ENCODE measurements at regions not wholly inside any gene's neighbourhood (a gene's known extent, or its start where the extent isn't known, plus 50 kb on each side); places are given as distances from the start of the nearest gene placed in this dataset.

DNA sequence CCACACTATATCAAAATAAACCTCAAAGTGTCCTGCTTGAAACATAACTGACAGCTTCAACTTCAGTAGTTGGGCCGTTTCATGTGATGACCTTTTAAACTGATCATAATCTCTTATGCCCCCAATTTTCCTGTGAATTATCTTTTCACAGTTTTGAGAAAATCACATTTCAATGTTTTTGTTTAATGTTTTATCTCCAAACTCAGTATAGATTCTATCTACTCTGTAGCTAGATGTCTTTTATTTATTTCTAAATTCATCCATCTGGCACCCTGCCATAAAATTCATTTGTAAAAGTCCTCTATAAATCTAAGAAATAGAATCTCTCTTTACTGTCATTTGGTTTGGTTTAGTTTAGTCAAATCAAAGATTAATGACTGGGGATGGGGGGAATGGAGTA lies 557.3 kb downstream of the ANKRD50 start:
- no peaks in the 10 kb centered on the region for H3K27me3 ChIP-seq (ENCODE audit: insufficient read depth, low read length)
- H3K4me3 ChIP-seq (ENCODE audit: insufficient read depth, low read depth, low read length) = no peak overlapping the region
- H3K9me3 Mint-ChIP-seq (ENCODE audit: unreplicated experiment) = peaks cover 2% of the 10 kb centered on the region
- peaks cover 12% of the 10 kb centered on the region for H3K4me1 Mint-ChIP-seq (ENCODE audit: low read depth, unreplicated experiment)
- FAIRE-seq = no peak
- H3K9ac ChIP-seq (ENCODE audit: low read length) = no peak overlapping the region
- H3K4me1 ChIP-seq (ENCODE audit: insufficient read depth, low read length) = no peaks in the 10 kb centered on the region
- H3K4me3 Mint-ChIP-seq (ENCODE audit: unreplicated experiment) = no peak overlapping the region
- no peak for DNase-seq (ENCODE audit: low read depth)
- H3K79me2 ChIP-seq (ENCODE audit: insufficient read depth, low read length) = no peaks in the 10 kb centered on the region
- no peak overlapping the region for H3K27ac Mint-ChIP-seq (ENCODE audit: unreplicated experiment)
- H3K27ac ChIP-seq (ENCODE audit: low read depth, low read length) = no peak overlapping the region
- no peak overlapping the region for H2AFZ ChIP-seq (ENCODE audit: low read depth, low read length)
- H3K36me3 Mint-ChIP-seq (ENCODE audit: low read depth, unreplicated experiment) = no peaks in the 10 kb centered on the region
- no peaks in the 10 kb centered on the region for H3K9me3 ChIP-seq (ENCODE audit: insufficient read depth, low read depth, low read length)
- no peaks in the 10 kb centered on the region for H4K20me1 ChIP-seq (ENCODE audit: insufficient read depth, low read length)
- no peaks in the 10 kb centered on the region for H3K36me3 ChIP-seq (ENCODE audit: insufficient read depth, low read length)
- no peaks in the 10 kb centered on the region for H3K27me3 Mint-ChIP-seq (ENCODE audit: low read depth, unreplicated experiment)
- H3K4me2 ChIP-seq (ENCODE audit: low read length) = no peak overlapping the region
- no peak for TF ChIP-seq EZH2 (IDR thresholded peaks at IDR 0.05; ENCODE audit: insufficient read depth, low read length)
- TF ChIP-seq, protein P1, sequence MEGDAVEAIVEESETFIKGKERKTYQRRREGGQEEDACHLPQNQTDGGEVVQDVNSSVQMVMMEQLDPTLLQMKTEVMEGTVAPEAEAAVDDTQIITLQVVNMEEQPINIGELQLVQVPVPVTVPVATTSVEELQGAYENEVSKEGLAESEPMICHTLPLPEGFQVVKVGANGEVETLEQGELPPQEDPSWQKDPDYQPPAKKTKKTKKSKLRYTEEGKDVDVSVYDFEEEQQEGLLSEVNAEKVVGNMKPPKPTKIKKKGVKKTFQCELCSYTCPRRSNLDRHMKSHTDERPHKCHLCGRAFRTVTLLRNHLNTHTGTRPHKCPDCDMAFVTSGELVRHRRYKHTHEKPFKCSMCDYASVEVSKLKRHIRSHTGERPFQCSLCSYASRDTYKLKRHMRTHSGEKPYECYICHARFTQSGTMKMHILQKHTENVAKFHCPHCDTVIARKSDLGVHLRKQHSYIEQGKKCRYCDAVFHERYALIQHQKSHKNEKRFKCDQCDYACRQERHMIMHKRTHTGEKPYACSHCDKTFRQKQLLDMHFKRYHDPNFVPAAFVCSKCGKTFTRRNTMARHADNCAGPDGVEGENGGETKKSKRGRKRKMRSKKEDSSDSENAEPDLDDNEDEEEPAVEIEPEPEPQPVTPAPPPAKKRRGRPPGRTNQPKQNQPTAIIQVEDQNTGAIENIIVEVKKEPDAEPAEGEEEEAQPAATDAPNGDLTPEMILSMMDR (IDR thresholded peaks at IDR 0.05; ENCODE audit: insufficient read depth, low read depth, low read length) = no peak

DNA sequence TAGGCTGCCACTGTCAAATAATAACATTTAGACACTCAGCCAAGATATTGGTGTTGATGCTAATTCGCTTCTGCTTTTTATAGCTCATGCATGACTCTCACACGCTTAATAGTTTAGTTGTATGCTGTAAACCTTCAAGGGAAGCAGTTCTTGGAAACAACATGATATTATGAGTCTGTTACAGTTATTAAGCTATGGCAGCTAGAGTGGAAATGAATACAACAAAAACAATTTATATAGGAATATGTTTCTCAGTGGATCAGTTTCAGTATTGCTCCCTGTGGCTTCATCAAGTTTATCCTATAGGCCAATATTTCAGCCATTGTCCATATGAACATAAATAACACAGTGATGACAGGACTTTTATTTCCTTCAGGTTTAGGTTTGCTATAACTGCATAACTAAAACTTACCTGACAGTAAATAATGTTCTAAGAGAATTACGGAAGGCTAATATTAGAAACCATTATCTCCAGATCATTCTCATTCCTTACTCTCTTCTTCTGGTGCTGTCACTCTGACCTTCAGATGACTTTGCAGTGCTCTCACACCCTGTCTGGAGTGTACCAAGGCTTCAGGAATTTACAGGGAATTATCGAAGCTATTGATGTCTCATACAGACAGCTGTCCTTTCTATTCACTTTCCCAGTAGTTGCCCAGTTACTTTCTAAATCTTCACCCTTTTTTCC lies 555.0 kb downstream of the ANKRD50 start:
- Mint-ChIP-seq H3K27me3 (ENCODE audit: low read depth, unreplicated experiment) (no peaks in the 10 kb centered on the region), H3K4me3 (ENCODE audit: unreplicated experiment) (no peak overlapping the region), H3K9me3 (ENCODE audit: unreplicated experiment) (no peaks in the 10 kb centered on the region), H3K4me1 (ENCODE audit: low read depth, unreplicated experiment) (peaks cover 9% of the 10 kb centered on the region), H3K36me3 (ENCODE audit: low read depth, unreplicated experiment) (no peaks in the 10 kb centered on the region), H3K27ac (ENCODE audit: unreplicated experiment) (no peak overlapping the region)
- no peak for FAIRE-seq
- DNase-seq (ENCODE audit: low read depth) = no peak
- H3K4me2 ChIP-seq (ENCODE audit: low read length) = no peak overlapping the region
- no peaks in the 10 kb centered on the region for H3K79me2 ChIP-seq (ENCODE audit: insufficient read depth, low read length)
- TF ChIP-seq, protein P1 (IDR thresholded peaks at IDR 0.05; ENCODE audit: insufficient read depth, low read depth, low read length) = no peak
- TF ChIP-seq EZH2 (IDR thresholded peaks at IDR 0.05; ENCODE audit: insufficient read depth, low read length) = no peak
- H3K4me3 ChIP-seq (ENCODE audit: insufficient read depth, low read depth, low read length) = no peak overlapping the region
- H3K27me3 ChIP-seq (ENCODE audit: insufficient read depth, low read length) = no peaks in the 10 kb centered on the region
- no peaks in the 10 kb centered on the region for H4K20me1 ChIP-seq (ENCODE audit: insufficient read depth, low read length)
- H3K27ac ChIP-seq (ENCODE audit: low read depth, low read length) = no peak overlapping the region
- H3K9me3 ChIP-seq (ENCODE audit: insufficient read depth, low read depth, low read length) = no peaks in the 10 kb centered on the region
- no peaks in the 10 kb centered on the region for H3K4me1 ChIP-seq (ENCODE audit: insufficient read depth, low read length)
- H3K9ac ChIP-seq (ENCODE audit: low read length) = no peak overlapping the region
- H2AFZ ChIP-seq (ENCODE audit: low read depth, low read length) = no peak overlapping the region
- no peaks in the 10 kb centered on the region for H3K36me3 ChIP-seq (ENCODE audit: insufficient read depth, low read length)

DNA sequence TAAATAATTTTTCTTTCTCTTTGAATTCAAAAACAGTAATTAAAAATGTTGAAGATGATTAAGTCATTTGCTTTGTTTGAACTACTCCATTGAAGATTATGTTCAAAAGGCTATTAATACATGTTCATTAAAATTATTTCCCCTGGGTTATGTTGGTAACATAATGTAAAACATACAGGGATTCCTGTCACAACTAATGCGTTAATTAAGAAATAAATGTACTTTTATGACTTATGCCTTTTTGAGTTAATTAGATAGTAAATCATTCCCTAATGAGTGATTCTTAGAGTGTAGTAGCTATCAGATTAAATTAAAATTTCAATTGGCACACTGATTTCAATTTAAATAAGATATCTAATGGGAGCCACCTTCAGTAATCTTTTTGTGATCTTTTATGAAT lies 549.1 kb downstream of the ANKRD50 start:
- Mint-ChIP-seq H3K4me3 (ENCODE audit: unreplicated experiment) (no peak overlapping the region), H3K4me1 (ENCODE audit: low read depth, unreplicated experiment) (no peaks in the 10 kb centered on the region), H3K36me3 (ENCODE audit: low read depth, unreplicated experiment) (no peaks in the 10 kb centered on the region), H3K27ac (ENCODE audit: unreplicated experiment) (no peak overlapping the region), H3K27me3 (ENCODE audit: low read depth, unreplicated experiment) (no peaks in the 10 kb centered on the region), H3K9me3 (ENCODE audit: unreplicated experiment) (peaks cover under 1% of the 10 kb centered on the region)
- no peaks in the 10 kb centered on the region for H4K20me1 ChIP-seq (ENCODE audit: insufficient read depth, low read length)
- no peak overlapping the region for H3K4me2 ChIP-seq (ENCODE audit: low read length)
- H3K9ac ChIP-seq (ENCODE audit: low read length) = no peak overlapping the region
- FAIRE-seq (no peak), DNase-seq (ENCODE audit: low read depth) (no peak)
- TF ChIP-seq EZH2 (IDR thresholded peaks at IDR 0.05; ENCODE audit: insufficient read depth, low read length) = no peak
- TF ChIP-seq, protein P1 (IDR thresholded peaks at IDR 0.05; ENCODE audit: insufficient read depth, low read depth, low read length) = no peak
- no peaks in the 10 kb centered on the region for H3K27me3 ChIP-seq (ENCODE audit: insufficient read depth, low read length)
- H3K9me3 ChIP-seq (ENCODE audit: insufficient read depth, low read depth, low read length) = no peaks in the 10 kb centered on the region
- no peak overlapping the region for H3K27ac ChIP-seq (ENCODE audit: low read depth, low read length)
- no peak overlapping the region for H2AFZ ChIP-seq (ENCODE audit: low read depth, low read length)
- no peaks in the 10 kb centered on the region for H3K36me3 ChIP-seq (ENCODE audit: insufficient read depth, low read length)
- no peaks in the 10 kb centered on the region for H3K4me1 ChIP-seq (ENCODE audit: insufficient read depth, low read length)
- H3K79me2 ChIP-seq (ENCODE audit: insufficient read depth, low read length) = no peaks in the 10 kb centered on the region
- no peak overlapping the region for H3K4me3 ChIP-seq (ENCODE audit: insufficient read depth, low read depth, low read length)
